SK-N-SH treated with all-trans-retinoic acid at 6 μM for 48 hours (cell line): ENCODE measurements at regions not wholly inside any gene's neighbourhood (a gene's known extent, or its start where the extent isn't known, plus 50 kb on each side); places are given as distances from the start of the nearest gene placed in this dataset.

ENCODE experiments used
- ARNTL ChIP-seq: fragments of 450-650 bp; formaldehyde crosslinking; IDR thresholded peaks from 2 replicates; pipeline ENCODE4 v1.5.0; 2020; ENCODE audit warnings: low read depth, mild to moderate bottlenecking, moderate library complexity, borderline replicate concordance
- CSDC2 ChIP-seq: fragments of 250-450 bp; sonication (Bioruptor Pico); IDR thresholded peaks from 2 replicates; pipeline ENCODE4 v1.5.0; 2020; ENCODE audit warnings: mild to moderate bottlenecking, moderate library complexity
- ISL1 ChIP-seq: fragments of 250-450 bp; sonication (Bioruptor Pico); IDR thresholded peaks from 2 replicates; pipeline ENCODE4 v2.1.2; 2022; ENCODE audit warnings: mild to moderate bottlenecking, moderate library complexity
- TF ChIP-seq, protein P1 (sequence below): fragments of 250-450 bp; sonication (Bioruptor Pico); IDR thresholded peaks from 2 replicates; pipeline ENCODE4 v1.5.1; 2020; ENCODE audit warnings: low read depth, mild to moderate bottlenecking, moderate library complexity

DNA sequence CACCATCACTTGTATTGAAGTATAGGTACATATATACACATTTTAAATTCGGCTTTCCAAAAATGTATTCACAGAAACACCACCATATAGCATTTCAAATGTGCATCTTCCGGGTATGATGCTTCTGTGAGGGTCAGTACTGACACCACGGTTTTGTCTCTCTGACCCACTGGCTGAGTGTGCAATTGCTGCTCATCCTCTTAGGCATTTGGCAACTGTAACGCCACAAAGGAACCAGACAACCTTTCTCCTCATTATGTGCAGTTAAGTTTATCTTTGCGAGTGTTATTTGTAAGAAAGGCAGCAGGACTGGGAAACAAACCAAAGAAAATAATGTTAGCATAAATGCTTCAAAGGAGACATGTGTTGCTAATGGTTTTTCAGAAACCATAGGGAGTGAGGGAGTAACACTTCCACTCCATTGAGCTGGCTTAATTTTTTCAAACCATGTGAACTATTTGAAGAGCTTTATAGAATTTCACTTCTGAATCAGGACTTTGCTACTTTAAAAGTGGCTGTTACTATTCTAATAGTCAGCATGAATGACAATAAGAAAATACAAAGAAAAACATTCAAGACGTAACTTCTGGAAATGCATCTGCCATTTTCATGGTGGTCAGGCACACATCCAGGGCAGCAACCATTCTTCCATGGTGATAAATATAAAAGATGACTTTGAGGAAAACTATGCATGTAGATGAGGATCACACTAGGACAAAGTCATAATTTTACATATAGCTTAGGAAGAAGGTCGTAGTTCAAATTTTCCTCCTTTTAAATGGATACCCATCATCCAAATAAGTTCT lies 423.3 kb downstream of the MZT1 start:
- TF ChIP-seq ARNTL (no peak), ISL1 (CRISPR knock-in tag) (no peak), CSDC2 (CRISPR knock-in tag) (no peak)
- TF ChIP-seq, protein P1, sequence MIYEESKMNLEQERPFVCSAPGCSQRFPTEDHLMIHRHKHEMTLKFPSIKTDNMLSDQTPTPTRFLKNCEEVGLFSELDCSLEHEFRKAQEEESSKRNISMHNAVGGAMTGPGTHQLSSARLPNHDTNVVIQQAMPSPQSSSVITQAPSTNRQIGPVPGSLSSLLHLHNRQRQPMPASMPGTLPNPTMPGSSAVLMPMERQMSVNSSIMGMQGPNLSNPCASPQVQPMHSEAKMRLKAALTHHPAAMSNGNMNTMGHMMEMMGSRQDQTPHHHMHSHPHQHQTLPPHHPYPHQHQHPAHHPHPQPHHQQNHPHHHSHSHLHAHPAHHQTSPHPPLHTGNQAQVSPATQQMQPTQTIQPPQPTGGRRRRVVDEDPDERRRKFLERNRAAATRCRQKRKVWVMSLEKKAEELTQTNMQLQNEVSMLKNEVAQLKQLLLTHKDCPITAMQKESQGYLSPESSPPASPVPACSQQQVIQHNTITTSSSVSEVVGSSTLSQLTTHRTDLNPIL (CRISPR knock-in tag) = no peak
